ENCODE measurements at regions not wholly inside any gene's neighbourhood (a gene's known extent, or its start where the extent isn't known, plus 50 kb on each side); places are given as distances from the start of the nearest gene placed in this dataset.

DNA sequence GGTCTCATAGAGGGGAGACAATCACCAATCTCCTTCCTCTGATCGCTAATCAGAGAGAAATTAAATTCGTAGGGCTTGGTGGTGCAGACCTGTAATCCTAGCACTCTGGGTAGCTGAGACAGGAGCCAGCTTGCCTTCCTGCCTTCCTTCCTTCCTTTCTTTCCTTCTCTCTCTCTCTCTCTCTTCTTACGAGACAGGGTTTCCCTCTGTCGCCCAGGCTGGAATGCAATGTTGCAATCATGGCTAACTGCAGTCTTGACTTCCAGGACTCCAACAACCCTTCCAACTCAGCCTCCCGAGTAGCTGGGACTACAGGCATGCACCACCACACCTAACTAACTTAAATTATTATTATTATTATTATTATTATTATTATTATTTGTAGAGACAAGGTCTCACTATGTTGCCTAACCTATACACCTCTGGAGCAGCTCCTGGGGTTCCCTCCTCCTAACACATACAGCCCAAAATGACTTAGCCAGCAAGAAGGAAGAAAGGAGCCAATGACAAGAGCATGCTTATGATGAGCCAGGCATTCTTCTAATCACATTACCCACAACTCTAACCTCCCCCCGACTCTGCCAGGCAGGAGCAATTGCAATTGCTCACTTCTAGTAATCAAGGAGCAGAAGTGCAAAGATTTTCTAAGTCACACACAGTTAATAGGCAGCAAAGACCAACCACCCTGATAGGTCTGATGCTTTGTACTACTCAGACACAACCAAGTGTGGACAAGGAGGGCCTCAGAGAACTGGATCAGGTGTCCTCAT, 105.4 kb upstream of the F3 start:
- no peak overlapping the region for H3K27ac ChIP-seq (ENCODE audit: extremely low read depth, low read depth, low read length)
- no peaks in the 10 kb centered on the region for H3K9me3 ChIP-seq (ENCODE audit: control insufficient read depth, insufficient read depth, low read depth, low read length)
- CTCF ChIA-PET: interaction anchor here (0.9 kb wide), 1 partner anchor 11 kb away, joined by 3 read pairs; no protein-coding TSS in a partner anchor
- TF ChIP-seq ZNF501 (tag by site-specific recombination; IDR thresholded peaks at IDR 0.05) (no peak), ZNF785 (tag by site-specific recombination; IDR thresholded peaks at IDR 0.05) (no peak), ZNF423 (tag by site-specific recombination; IDR thresholded peaks at IDR 0.05) (no peak), ZNF311 (tag by site-specific recombination; IDR thresholded peaks at IDR 0.05; ENCODE audit: borderline replicate concordance) (no peak), SETDB1 (IDR thresholded peaks at IDR 0.05; ENCODE audit: insufficient read length, low read length) (no peak), ZNF324 (tag by site-specific recombination; IDR thresholded peaks at IDR 0.05) (no peak)
- TF ChIP-seq, protein P1, sequence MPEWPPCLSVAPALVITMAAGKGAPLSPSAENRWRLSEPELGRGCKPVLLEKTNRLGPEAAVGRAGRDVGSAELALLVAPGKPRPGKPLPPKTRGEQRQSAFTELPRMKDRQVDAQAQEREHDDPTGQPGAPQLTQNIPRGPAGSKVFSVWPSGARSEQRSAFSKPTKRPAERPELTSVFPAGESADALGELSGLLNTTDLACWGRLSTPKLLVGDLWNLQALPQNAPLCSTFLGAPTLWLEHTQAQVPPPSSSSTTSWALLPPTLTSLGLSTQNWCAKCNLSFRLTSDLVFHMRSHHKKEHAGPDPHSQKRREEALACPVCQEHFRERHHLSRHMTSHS (tag by site-specific recombination; IDR thresholded peaks at IDR 0.05): no peak
- POLR2A ChIA-PET: no interaction called here
- H3K36me3 ChIP-seq (ENCODE audit: control insufficient read depth in 2 of 2, insufficient read depth in 1 of 2, low read length in 2 of 2): no peaks in the 10 kb centered on the region
- H3K4me3 ChIP-seq (ENCODE audit: low read depth, low read length): no peak overlapping the region
- no peaks in the 10 kb centered on the region for H3K4me1 ChIP-seq (ENCODE audit: control insufficient read depth, insufficient read depth, low read length)

DNA sequence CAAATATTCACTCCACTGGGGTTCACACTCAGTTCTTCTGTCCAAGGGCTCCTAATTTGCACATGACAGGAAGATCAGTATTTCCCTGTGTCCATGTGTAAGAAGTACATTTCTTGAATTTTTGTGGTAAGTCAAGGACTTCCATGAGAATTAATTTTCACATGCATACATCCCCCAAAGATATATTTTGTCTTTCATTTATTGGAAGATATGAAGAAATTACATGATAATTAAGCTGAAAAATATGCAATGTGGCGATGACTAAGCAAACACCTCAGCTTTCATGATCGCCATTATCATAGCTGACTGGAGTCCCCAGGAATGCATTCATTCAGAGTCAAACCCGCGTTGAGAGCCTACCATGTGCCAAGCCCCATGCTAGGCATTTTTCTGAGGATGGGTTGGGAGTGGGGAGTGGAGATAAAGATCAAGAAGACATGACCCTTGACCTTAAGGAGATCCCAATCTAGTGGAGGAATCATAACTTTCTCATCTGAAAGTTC, 104.6 kb upstream of the F3 start:
- Histone ChIP-seq H3K27ac (ENCODE audit: extremely low read depth, low read depth, low read length) (no peak overlapping the region), H3K4me1 (ENCODE audit: control insufficient read depth, insufficient read depth, low read length) (no peaks in the 10 kb centered on the region), H3K9me3 (ENCODE audit: control insufficient read depth, insufficient read depth, low read depth, low read length) (no peaks in the 10 kb centered on the region), H3K36me3 (ENCODE audit: control insufficient read depth in 2 of 2, insufficient read depth in 1 of 2, low read length in 2 of 2) (no peaks in the 10 kb centered on the region), H3K4me3 (ENCODE audit: low read depth, low read length) (no peak overlapping the region)
- ChIA-PET CTCF (interaction anchor here (0.9 kb wide), 1 partner anchor 11 kb away, joined by 3 read pairs; no protein-coding TSS in a partner anchor), POLR2A (no interaction called here)
- TF ChIP-seq ZNF214 (tag by site-specific recombination; IDR thresholded peaks at IDR 0.05; ENCODE audit: borderline replicate concordance) (no peak), FEZF1 (tag by site-specific recombination; IDR thresholded peaks at IDR 0.05) (no peak), ZBTB8A (tag by site-specific recombination; IDR thresholded peaks at IDR 0.05) (no peak), ZNF843 (tag by site-specific recombination; IDR thresholded peaks at IDR 0.05) (no peak), ZNF747 (tag by site-specific recombination; IDR thresholded peaks at IDR 0.05) (no peak), SCRT1 (tag by site-specific recombination; IDR thresholded peaks at IDR 0.05; ENCODE audit: borderline replicate concordance) (no peak), ZNF16 (tag by site-specific recombination; IDR thresholded peaks at IDR 0.05; ENCODE audit: low read depth) (no peak), OSR2 (tag by site-specific recombination; IDR thresholded peaks at IDR 0.05) (no peak), ZNF621 (tag by site-specific recombination; IDR thresholded peaks at IDR 0.05) (no peak), ZNF239 (tag by site-specific recombination; IDR thresholded peaks at IDR 0.05) (no peak), ZNF677 (tag by site-specific recombination; IDR thresholded peaks at IDR 0.05) (no peak), IKZF3 (tag by site-specific recombination; IDR thresholded peaks at IDR 0.05) (no peak), ZNF670 (tag by site-specific recombination; IDR thresholded peaks at IDR 0.05; ENCODE audit: low read depth) (no peak), GFI1B (tag by site-specific recombination; IDR thresholded peaks at IDR 0.05) (no peak), KLF10 (tag by site-specific recombination; IDR thresholded peaks at IDR 0.05) (no peak), ZNF777 (tag by site-specific recombination; IDR thresholded peaks at IDR 0.05; ENCODE audit: borderline replicate concordance) (no peak), ZEB2 (tag by site-specific recombination; IDR thresholded peaks at IDR 0.05) (no peak), ZNF704 (tag by site-specific recombination; IDR thresholded peaks at IDR 0.05) (no peak), MZF1 (tag by site-specific recombination; IDR thresholded peaks at IDR 0.05; ENCODE audit: borderline replicate concordance) (no peak)
- TF ChIP-seq, protein P2, sequence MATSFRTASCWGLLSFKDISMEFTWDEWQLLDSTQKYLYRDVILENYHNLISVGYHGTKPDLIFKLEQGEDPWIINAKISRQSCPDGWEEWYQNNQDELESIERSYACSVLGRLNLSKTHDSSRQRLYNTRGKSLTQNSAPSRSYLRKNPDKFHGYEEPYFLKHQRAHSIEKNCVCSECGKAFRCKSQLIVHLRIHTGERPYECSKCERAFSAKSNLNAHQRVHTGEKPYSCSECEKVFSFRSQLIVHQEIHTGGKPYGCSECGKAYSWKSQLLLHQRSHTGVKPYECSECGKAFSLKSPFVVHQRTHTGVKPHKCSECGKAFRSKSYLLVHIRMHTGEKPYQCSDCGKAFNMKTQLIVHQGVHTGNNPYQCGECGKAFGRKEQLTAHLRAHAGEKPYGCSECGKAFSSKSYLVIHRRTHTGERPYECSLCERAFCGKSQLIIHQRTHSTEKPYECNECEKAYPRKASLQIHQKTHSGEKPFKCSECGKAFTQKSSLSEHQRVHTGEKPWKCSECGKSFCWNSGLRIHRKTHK (tag by site-specific recombination; IDR thresholded peaks at IDR 0.05): no peak
